HG02870 (cell line): ENCODE measurements at regions not wholly inside any gene's neighbourhood (a gene's known extent, or its start where the extent isn't known, plus 50 kb on each side); places are given as distances from the start of the nearest gene placed in this dataset.

ENCODE experiments used
- ATAC-seq: cut with Tn5 transposase; IDR thresholded peaks from one replicate; pipeline ENCODE4 v1.9.1; 2021; ENCODE audit warnings: mild to moderate bottlenecking, moderate library complexity; ENCODE audit not compliant: unreplicated experiment

GRCh38 chr4:182085051-182085480 is 158.1 kb upstream of the TENM3 start:
- no peak for ATAC-seq

GRCh38 chr4:182089326-182089725 is 153.9 kb upstream of the TENM3 start:
- ATAC-seq = no peak

- ATAC-seq = no peak
Observed at GRCh38 chr4:182090186-182090585, 153.0 kb upstream of the TENM3 start.

GRCh38 chr4:182091128-182091527 is 152.1 kb upstream of the TENM3 start:
- ATAC-seq = no peak

GRCh38 chr4:182093431-182093831 is 149.8 kb upstream of the TENM3 start:
- no peak for ATAC-seq

- no peak for ATAC-seq
Observed at GRCh38 chr4:182093935-182094334, 149.3 kb upstream of the TENM3 start.

- ATAC-seq = no peak
Observed at GRCh38 chr4:182101618-182102017, 141.6 kb upstream of the TENM3 start.

GRCh38 chr4:182102576-182102975 is 140.6 kb upstream of the TENM3 start:
- no peak for ATAC-seq

- ATAC-seq = no peak
Observed at GRCh38 chr4:182103614-182104319, 139.4 kb upstream of the TENM3 start.

GRCh38 chr4:182105416-182105815 is 137.8 kb upstream of the TENM3 start:
- no peak for ATAC-seq

GRCh38 chr4:182107931-182108330 is 135.3 kb upstream of the TENM3 start:
- ATAC-seq = no peak

- ATAC-seq = no peak
Observed at GRCh38 chr4:182111586-182111985, 131.6 kb upstream of the TENM3 start.

GRCh38 chr4:182113779-182114178 is 129.4 kb upstream of the TENM3 start:
- ATAC-seq = no peak

- ATAC-seq = no peak
Observed at GRCh38 chr4:182124359-182124758, 118.8 kb upstream of the TENM3 start.

- no peak for ATAC-seq
Observed at GRCh38 chr4:182126096-182126495, 117.1 kb upstream of the TENM3 start.

- ATAC-seq = no peak
Observed at GRCh38 chr4:182126603-182127002, 116.6 kb upstream of the TENM3 start.

GRCh38 chr4:182133033-182133432 is 110.2 kb upstream of the TENM3 start:
- ATAC-seq = no peak

- no peak for ATAC-seq
Observed at GRCh38 chr4:182134261-182134660, 108.9 kb upstream of the TENM3 start.

GRCh38 chr4:182136201-182136600 is 107.0 kb upstream of the TENM3 start:
- ATAC-seq = no peak

- ATAC-seq = no peak
Observed at GRCh38 chr4:182137343-182137742, 105.9 kb upstream of the TENM3 start.

GRCh38 chr4:182139491-182139890 is 103.7 kb upstream of the TENM3 start:
- no peak for ATAC-seq

- ATAC-seq = no peak
Observed at GRCh38 chr4:182140547-182140946, 102.7 kb upstream of the TENM3 start.

- no peak for ATAC-seq
Observed at GRCh38 chr4:182141061-182141460, 102.1 kb upstream of the TENM3 start.
